Trophoblast cell (in vitro differentiated cells and primary cell): ENCODE measurements at regions not wholly inside any gene's neighbourhood (a gene's known extent, or its start where the extent isn't known, plus 50 kb on each side); places are given as distances from the start of the nearest gene placed in this dataset.

ENCODE experiments used
- DNase-seq, 2 donors: peaks; one replicate each; pipeline ENCODE4 v3.0.0-alpha.2; 2016
- H2AFZ ChIP-seq: 2 replicates; pipeline ENCODE4 v1.6.1; 2013; ENCODE audit warnings: low read length, moderate library complexity, mild to moderate bottlenecking; ENCODE audit not compliant: insufficient read depth, poor library complexity
- H2AK5ac ChIP-seq: 2 replicates; pipeline ENCODE4 v1.6.1; 2013; ENCODE audit warnings: mild to moderate bottlenecking, low read length
- H2BK120ac ChIP-seq: 2 replicates; pipeline ENCODE4 v1.6.1; 2013; ENCODE audit warnings: low read length, mild to moderate bottlenecking, moderate library complexity; ENCODE audit not compliant: insufficient read depth, poor library complexity
- H2BK12ac ChIP-seq: 2 replicates; pipeline ENCODE4 v1.6.1; 2013; ENCODE audit warnings: mild to moderate bottlenecking, low read length, moderate library complexity
- H2BK5ac ChIP-seq: 2 replicates; pipeline ENCODE4 v1.6.1; 2013; ENCODE audit warnings: low read length, low read depth, moderate library complexity, mild to moderate bottlenecking; ENCODE audit not compliant: poor library complexity
- H3K14ac ChIP-seq: 2 replicates; pipeline ENCODE4 v1.6.1; 2013; ENCODE audit warnings: mild to moderate bottlenecking, low read length
- H3K18ac ChIP-seq: 2 replicates; pipeline ENCODE4 v1.6.1; 2013; ENCODE audit warnings: mild to moderate bottlenecking, low read length
- H3K23ac ChIP-seq: 2 replicates; pipeline ENCODE4 v1.6.1; 2013; ENCODE audit warnings: low read length
- H3K27ac ChIP-seq: 2 replicates; pipeline ENCODE4 v1.5.1; 2013; ENCODE audit warnings: low read depth, mild to moderate bottlenecking, inconsistent platforms, low read length, moderate library complexity
- H3K27me3 ChIP-seq: 2 replicates; pipeline ENCODE4 v1.6.1; 2013; ENCODE audit warnings: inconsistent platforms, mild to moderate bottlenecking, low read length, moderate library complexity; ENCODE audit not compliant: insufficient read depth
- H3K36me3 ChIP-seq, 2 experiments: 1 replicate in 1 of 2; 2 replicates in 1 of 2; pipeline ENCODE4 v1.6.1; 2013; ENCODE audit warnings: low read length in 2 of 2, mild to moderate bottlenecking in 2 of 2, moderate library complexity in 1 of 2; ENCODE audit not compliant: insufficient read depth in 2 of 2, control insufficient read depth in 1 of 2
- H3K4ac ChIP-seq: 2 replicates; pipeline ENCODE4 v1.6.1; 2013; ENCODE audit warnings: low read depth, mild to moderate bottlenecking, low read length, moderate library complexity
- H3K4me1 ChIP-seq, 2 experiments: 1 replicate in 1 of 2; 2 replicates in 1 of 2; pipeline ENCODE4 v1.6.1; 2013; ENCODE audit warnings: low read length in 2 of 2, mild to moderate bottlenecking in 2 of 2, moderate library complexity in 1 of 2; ENCODE audit not compliant: insufficient read depth in 2 of 2, control insufficient read depth in 1 of 2
- H3K4me2 ChIP-seq: 2 replicates; pipeline ENCODE4 v1.6.1; 2013; ENCODE audit warnings: inconsistent platforms, mild to moderate bottlenecking, low read length, moderate library complexity
- H3K4me3 ChIP-seq: 2 replicates; pipeline ENCODE4 v1.5.1; 2013; ENCODE audit warnings: mild to moderate bottlenecking, low read depth, low read length, inconsistent platforms
- H3K79me1 ChIP-seq: one replicate; pipeline ENCODE4 v1.6.1; 2013; ENCODE audit warnings: low read length
- H3K79me2 ChIP-seq: 2 replicates; pipeline ENCODE4 v1.6.1; 2013; ENCODE audit warnings: low read length, mild to moderate bottlenecking; ENCODE audit not compliant: control insufficient read depth, insufficient read depth, poor library complexity
- H3K9ac ChIP-seq: 2 replicates; pipeline ENCODE4 v1.6.1; 2013; ENCODE audit warnings: mild to moderate bottlenecking, low read length
- H3K9me3 ChIP-seq: 2 replicates; pipeline ENCODE4 v1.6.1; 2013; ENCODE audit warnings: low read depth, mild to moderate bottlenecking, control low read depth, inconsistent platforms, low read length; ENCODE audit not compliant: insufficient read depth
- H4K12ac ChIP-seq: 2 replicates; pipeline ENCODE4 v1.6.1; 2013; ENCODE audit warnings: low read depth, mild to moderate bottlenecking, low read length, moderate library complexity
- H4K8ac ChIP-seq: 2 replicates; pipeline ENCODE4 v1.6.1; 2013; ENCODE audit warnings: low read depth, mild to moderate bottlenecking, low read length, moderate library complexity
- H4K91ac ChIP-seq: one replicate; pipeline ENCODE4 v1.6.1; 2013; ENCODE audit warnings: low read depth, mild to moderate bottlenecking, low read length, moderate library complexity
- WGBS: extraction: QIAGEN DNeasy Blood & Tissue Kit; methylation state at CpG from one replicate; pipeline ENCODE4 v1.1.7; 2013; ENCODE audit warnings: missing lambda C conversion rate; ENCODE audit not compliant: insufficient read length, insufficient coverage; ENCODE audit errors: extremely low coverage; 5-methylcytosine and 5-hydroxymethylcytosine counted together

DNA sequence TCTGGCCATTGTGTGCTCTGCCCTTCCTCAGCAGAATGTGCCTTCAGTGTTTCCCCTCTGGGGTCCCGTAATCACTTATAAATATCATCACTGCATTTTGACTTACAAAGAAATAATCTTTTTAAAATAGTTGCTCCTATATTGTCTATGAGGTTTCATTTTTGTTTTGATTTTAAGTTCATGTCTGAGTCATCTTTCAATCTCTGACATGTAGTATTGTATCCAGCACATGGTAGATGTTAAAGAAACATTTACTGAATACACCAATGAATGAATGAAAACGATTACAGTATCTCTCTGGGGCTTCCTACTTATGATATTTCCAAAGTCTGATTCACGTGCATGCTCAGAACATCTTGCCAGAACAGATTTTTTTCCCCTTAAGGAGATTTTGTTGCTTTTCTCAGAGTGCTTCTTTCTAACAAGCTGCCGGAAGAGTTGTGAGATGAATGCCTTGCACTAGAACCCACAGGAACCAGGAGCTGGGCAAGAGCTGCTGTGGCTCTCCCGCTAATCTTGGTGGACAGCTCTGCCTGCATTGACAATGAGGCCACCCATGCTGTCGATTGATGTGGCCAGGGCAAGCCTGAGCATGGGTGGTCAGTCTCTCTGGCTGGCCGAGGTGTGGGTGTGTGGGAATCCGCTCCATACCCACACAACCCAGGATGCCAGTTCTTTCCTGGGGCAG lies 199.4 kb downstream of the CYRIA start:
- no peak overlapping the region for H4K91ac ChIP-seq
- no peak overlapping the region for H3K27ac ChIP-seq
- no peak overlapping the region for H3K4me2 ChIP-seq
- no peak overlapping the region for H2BK12ac ChIP-seq
- DNase-seq, result no peak
- H2AFZ ChIP-seq, result no peak overlapping the region
- no CpG with 5 or more reads among the region's 8 CpGs for WGBS
- H4K8ac ChIP-seq, result no peak overlapping the region
- H3K9me3 ChIP-seq, result peaks cover 2% of the 10 kb centered on the region
- no peak overlapping the region for H2BK120ac ChIP-seq
- H3K9ac ChIP-seq, result no peak overlapping the region
- no peaks in the 10 kb centered on the region for H3K79me2 ChIP-seq
- no peak overlapping the region for H3K4ac ChIP-seq
- no peak overlapping the region for H4K12ac ChIP-seq
- H3K36me3 ChIP-seq, result no peaks in the 10 kb centered on the region
- no peak overlapping the region for H3K18ac ChIP-seq
- H3K23ac ChIP-seq, result no peak overlapping the region
- H3K79me1 ChIP-seq, result no peaks in the 10 kb centered on the region
- no peaks in the 10 kb centered on the region for H3K27me3 ChIP-seq
- H3K4me1 ChIP-seq, result no peaks in the 10 kb centered on the region
- no peak overlapping the region for H2BK5ac ChIP-seq
- H3K4me3 ChIP-seq, result no peak overlapping the region
- H3K14ac ChIP-seq, result no peak overlapping the region
- no peak overlapping the region for H2AK5ac ChIP-seq

GRCh38 chr2:16464641-16465040 lies 201.0 kb downstream of the CYRIA start:
- H3K18ac ChIP-seq, result no peak overlapping the region
- no peak overlapping the region for H3K4ac ChIP-seq
- no peaks in the 10 kb centered on the region for H3K27me3 ChIP-seq
- H3K79me1 ChIP-seq, result no peaks in the 10 kb centered on the region
- no peak overlapping the region for H2AFZ ChIP-seq
- no peaks in the 10 kb centered on the region for H3K36me3 ChIP-seq
- no peak overlapping the region for H3K4me3 ChIP-seq
- DNase-seq, result no peak
- H4K12ac ChIP-seq, result no peak overlapping the region
- no peak overlapping the region for H3K9ac ChIP-seq
- H3K9me3 ChIP-seq, result peaks cover 2% of the 10 kb centered on the region
- no peak overlapping the region for H4K8ac ChIP-seq
- WGBS, result no CpG with 5 or more reads among the region's 3 CpGs
- H2BK12ac ChIP-seq, result no peak overlapping the region
- no peak overlapping the region for H2AK5ac ChIP-seq
- H3K14ac ChIP-seq, result no peak overlapping the region
- H4K91ac ChIP-seq, result no peak overlapping the region
- H3K79me2 ChIP-seq, result no peaks in the 10 kb centered on the region
- no peak overlapping the region for H3K4me2 ChIP-seq
- no peak overlapping the region for H2BK5ac ChIP-seq
- H3K27ac ChIP-seq, result no peak overlapping the region
- no peak overlapping the region for H2BK120ac ChIP-seq
- H3K23ac ChIP-seq, result no peak overlapping the region
- no peaks in the 10 kb centered on the region for H3K4me1 ChIP-seq

GRCh38 chr2:16462958-16463357 lies 202.7 kb downstream of the CYRIA start:
- Histone ChIP-seq H3K9me3 (peaks cover 2% of the 10 kb centered on the region), H4K12ac (no peak overlapping the region), H3K4me3 (no peak overlapping the region), H3K23ac (no peak overlapping the region), H4K8ac (no peak overlapping the region), H3K9ac (no peak overlapping the region), H3K27me3 (no peaks in the 10 kb centered on the region), H3K4ac (no peak overlapping the region), H3K14ac (no peak overlapping the region), H3K27ac (no peak overlapping the region), H3K79me2 (no peaks in the 10 kb centered on the region), H3K4me1 (no peaks in the 10 kb centered on the region), H4K91ac (no peak overlapping the region), H2AFZ (no peak overlapping the region), H3K79me1 (no peaks in the 10 kb centered on the region), H3K18ac (no peak overlapping the region), H2BK5ac (no peak overlapping the region), H2BK12ac (no peak overlapping the region), H2AK5ac (no peak overlapping the region), H2BK120ac (no peak overlapping the region), H3K36me3 (no peaks in the 10 kb centered on the region), H3K4me2 (no peak overlapping the region)
- no CpG with 5 or more reads among the region's 5 CpGs for WGBS
- no peak for DNase-seq

GRCh38 chr2:16461672-16462071 lies 204.0 kb downstream of the CYRIA start:
- Histone ChIP-seq H3K9me3 (peaks cover 2% of the 10 kb centered on the region), H3K23ac (no peak overlapping the region), H2BK120ac (no peak overlapping the region), H3K27ac (no peak overlapping the region), H3K79me1 (no peaks in the 10 kb centered on the region), H2AK5ac (no peak overlapping the region), H3K27me3 (no peaks in the 10 kb centered on the region), H3K9ac (no peak overlapping the region), H3K4me2 (no peak overlapping the region), H3K14ac (no peak overlapping the region), H4K8ac (no peak overlapping the region), H2BK5ac (no peak overlapping the region), H4K12ac (no peak overlapping the region), H3K18ac (no peak overlapping the region), H2AFZ (no peak overlapping the region), H3K79me2 (no peaks in the 10 kb centered on the region), H3K4me3 (no peak overlapping the region), H4K91ac (no peak overlapping the region), H2BK12ac (no peak overlapping the region), H3K36me3 (no peaks in the 10 kb centered on the region), H3K4me1 (no peaks in the 10 kb centered on the region), H3K4ac (no peak overlapping the region)
- WGBS, result no CpG with 5 or more reads among the region's 4 CpGs
- no peak for DNase-seq
